Activated CD8-positive, alpha-beta T cell treated with anti-CD3 and anti-CD28 coated beads, Interleukin-2, amount 10 ng/mL, durations not matched to agents 7 days and 5 days (primary cell): ENCODE measurements at regions not wholly inside any gene's neighbourhood (a gene's known extent, or its start where the extent isn't known, plus 50 kb on each side); places are given as distances from the start of the nearest gene placed in this dataset.
A peak's percentile ranks its signal among the peaks of the same experiment; 100 is the strongest.

ENCODE experiments used
- ATAC-seq: fragments of 150-1000 bp; cut with Tn5 transposase; one replicate; pipeline ENCODE4 v1.10.0; 2021; ENCODE audit warnings: moderate library complexity
- CTCF ChIA-PET: fragments of 350-600 bp; sonication (Branson Sonifier 250); formaldehyde crosslinking; loops from one replicate; lab custom pipeline; 2021; ENCODE audit warnings: antibody characterized with exemption; lab: Charles Lee
- POLR2A ChIA-PET: fragments of 350-600 bp; sonication (Branson Sonifier 250); formaldehyde crosslinking; loops from one replicate; lab custom pipeline; 2021; ENCODE audit warnings: antibody characterized with exemption; lab: Charles Lee
- DNase-seq: peaks from one replicate; pipeline ENCODE4 v3.0.0-alpha.2; 2020
- H3K27ac Mint-ChIP-seq: one replicate; pipeline ENCODE4 v1.8.0; 2021; ENCODE audit warnings: mild to moderate bottlenecking, mixed read lengths
- H3K27me3 Mint-ChIP-seq: one replicate; pipeline ENCODE4 v1.8.0; 2021; ENCODE audit warnings: low read depth, mixed read lengths
- H3K36me3 Mint-ChIP-seq: one replicate; pipeline ENCODE4 v1.8.0; 2021; ENCODE audit warnings: low read depth, mixed read lengths
- H3K4me1 Mint-ChIP-seq: one replicate; pipeline ENCODE4 v1.8.0; 2021; ENCODE audit warnings: low read depth, mixed read lengths
- H3K4me3 Mint-ChIP-seq: one replicate; pipeline ENCODE4 v1.8.0; 2021; ENCODE audit warnings: mild to moderate bottlenecking, mixed read lengths
- H3K9me3 Mint-ChIP-seq: one replicate; pipeline ENCODE4 v1.8.0; 2022; ENCODE audit warnings: mixed read lengths; ENCODE audit not compliant: insufficient read depth

- no peak overlapping the region for H3K27ac Mint-ChIP-seq
- ChIA-PET POLR2A (no interaction called here), CTCF (no interaction called here)
- DNase-seq (no peak), ATAC-seq (no peak)
- no peaks in the 10 kb centered on the region for H3K27me3 Mint-ChIP-seq
- H3K4me3 Mint-ChIP-seq: no peak overlapping the region
- H3K9me3 Mint-ChIP-seq: no peaks in the 10 kb centered on the region
- H3K36me3 Mint-ChIP-seq: no peaks in the 10 kb centered on the region
- H3K4me1 Mint-ChIP-seq: no peaks in the 10 kb centered on the region
Measured at GRCh38 chrX:39469126-39469525, 628.6 kb downstream of the BCOR start.

- ATAC-seq: no peak
- DNase-seq: no peak
- H3K27me3 Mint-ChIP-seq: no peaks in the 10 kb centered on the region
- no peaks in the 10 kb centered on the region for H3K4me1 Mint-ChIP-seq
- ChIA-PET CTCF (no interaction called here), POLR2A (no interaction called here)
- H3K4me3 Mint-ChIP-seq: no peak overlapping the region
- H3K36me3 Mint-ChIP-seq: no peaks in the 10 kb centered on the region
- H3K27ac Mint-ChIP-seq: no peak overlapping the region
- H3K9me3 Mint-ChIP-seq: no peaks in the 10 kb centered on the region
Measured at GRCh38 chrX:39470588-39471407, 627.0 kb downstream of the BCOR start.

GRCh38 chrX:39472161-39472560 is 625.6 kb downstream of the BCOR start:
- no peak overlapping the region for H3K4me3 Mint-ChIP-seq
- no peaks in the 10 kb centered on the region for H3K36me3 Mint-ChIP-seq
- no peak for ATAC-seq
- H3K9me3 Mint-ChIP-seq: no peaks in the 10 kb centered on the region
- no peak for DNase-seq
- POLR2A ChIA-PET: no interaction called here
- no peaks in the 10 kb centered on the region for H3K4me1 Mint-ChIP-seq
- no peaks in the 10 kb centered on the region for H3K27me3 Mint-ChIP-seq
- peak overlapping the region; percentile 24 for H3K27ac Mint-ChIP-seq
- CTCF ChIA-PET: no interaction called here

GRCh38 chrX:39473812-39474211 is 623.9 kb downstream of the BCOR start:
- DNase-seq (no peak), ATAC-seq (no peak)
- no peaks in the 10 kb centered on the region for H3K9me3 Mint-ChIP-seq
- no peaks in the 10 kb centered on the region for H3K27me3 Mint-ChIP-seq
- no peak overlapping the region for H3K27ac Mint-ChIP-seq
- no peaks in the 10 kb centered on the region for H3K36me3 Mint-ChIP-seq
- peaks cover 4% of the 10 kb centered on the region for H3K4me1 Mint-ChIP-seq
- H3K4me3 Mint-ChIP-seq: no peak overlapping the region
- POLR2A ChIA-PET: no interaction called here
- CTCF ChIA-PET: no interaction called here

GRCh38 chrX:39475372-39475771 is 622.4 kb downstream of the BCOR start:
- Mint-ChIP-seq H3K27me3 (no peaks in the 10 kb centered on the region), H3K9me3 (no peaks in the 10 kb centered on the region), H3K4me3 (no peak overlapping the region), H3K4me1 (peaks cover 5% of the 10 kb centered on the region), H3K36me3 (no peaks in the 10 kb centered on the region), H3K27ac (no peak overlapping the region)
- ATAC-seq (no peak), DNase-seq (no peak)
- POLR2A ChIA-PET: no interaction called here
- CTCF ChIA-PET: no interaction called here

GRCh38 chrX:39476604-39477021 is 621.1 kb downstream of the BCOR start:
- Mint-ChIP-seq H3K4me3 (no peak overlapping the region), H3K27ac (no peak overlapping the region), H3K36me3 (no peaks in the 10 kb centered on the region), H3K9me3 (no peaks in the 10 kb centered on the region), H3K4me1 (peaks cover 5% of the 10 kb centered on the region), H3K27me3 (no peaks in the 10 kb centered on the region)
- DNase-seq (no peak), ATAC-seq (no peak)
- POLR2A ChIA-PET: interaction anchor here (0.8 kb wide), 1 partner anchor 187 kb away, joined by 3 read pairs; no protein-coding TSS in a partner anchor
- CTCF ChIA-PET: no interaction called here

GRCh38 chrX:39477031-39477761 is 620.6 kb downstream of the BCOR start:
- H3K9me3 Mint-ChIP-seq: no peaks in the 10 kb centered on the region
- H3K4me3 Mint-ChIP-seq: no peak overlapping the region
- CTCF ChIA-PET: no interaction called here
- DNase-seq (no peak), ATAC-seq (no peak)
- H3K27ac Mint-ChIP-seq: no peak overlapping the region
- POLR2A ChIA-PET: interaction anchor here (0.8 kb wide), 1 partner anchor 188 kb away, joined by 3 read pairs; no protein-coding TSS in a partner anchor
- no peaks in the 10 kb centered on the region for H3K36me3 Mint-ChIP-seq
- H3K27me3 Mint-ChIP-seq: no peaks in the 10 kb centered on the region
- peaks cover 5% of the 10 kb centered on the region for H3K4me1 Mint-ChIP-seq

- ATAC-seq (peak; percentile 65), DNase-seq (peak; percentile 37)
- ChIA-PET POLR2A (no interaction called here), CTCF (no interaction called here)
- no peak overlapping the region for H3K4me3 Mint-ChIP-seq
- no peak overlapping the region for H3K27ac Mint-ChIP-seq
- H3K36me3 Mint-ChIP-seq: no peaks in the 10 kb centered on the region
- no peaks in the 10 kb centered on the region for H3K9me3 Mint-ChIP-seq
- H3K27me3 Mint-ChIP-seq: no peaks in the 10 kb centered on the region
- peaks cover 5% of the 10 kb centered on the region for H3K4me1 Mint-ChIP-seq
Measured at GRCh38 chrX:39477762-39478120, 620.0 kb downstream of the BCOR start.

GRCh38 chrX:39479856-39480255 is 617.9 kb downstream of the BCOR start:
- Mint-ChIP-seq H3K27me3 (no peaks in the 10 kb centered on the region), H3K9me3 (no peaks in the 10 kb centered on the region), H3K4me3 (no peak overlapping the region), H3K27ac (no peak overlapping the region), H3K4me1 (peaks cover 5% of the 10 kb centered on the region), H3K36me3 (no peaks in the 10 kb centered on the region)
- DNase-seq (no peak), ATAC-seq (no peak)
- ChIA-PET CTCF (no interaction called here), POLR2A (no interaction called here)

- ChIA-PET POLR2A (no interaction called here), CTCF (no interaction called here)
- H3K27ac Mint-ChIP-seq: no peak overlapping the region
- H3K36me3 Mint-ChIP-seq: no peaks in the 10 kb centered on the region
- H3K4me1 Mint-ChIP-seq: peaks cover 5% of the 10 kb centered on the region
- no peak overlapping the region for H3K4me3 Mint-ChIP-seq
- ATAC-seq (no peak), DNase-seq (no peak)
- H3K9me3 Mint-ChIP-seq: no peaks in the 10 kb centered on the region
- no peaks in the 10 kb centered on the region for H3K27me3 Mint-ChIP-seq
Measured at GRCh38 chrX:39480963-39481362, 616.8 kb downstream of the BCOR start.

- Mint-ChIP-seq H3K4me1 (peaks cover 5% of the 10 kb centered on the region), H3K9me3 (no peaks in the 10 kb centered on the region), H3K36me3 (no peaks in the 10 kb centered on the region), H3K27ac (no peak overlapping the region), H3K4me3 (no peak overlapping the region), H3K27me3 (no peaks in the 10 kb centered on the region)
- ChIA-PET CTCF (no interaction called here), POLR2A (no interaction called here)
- DNase-seq (no peak), ATAC-seq (no peak)
Measured at GRCh38 chrX:39481621-39482020, 616.1 kb downstream of the BCOR start.
